HUES6 (cell line): ENCODE measurements at regions not wholly inside any gene's neighbourhood (a gene's known extent, or its start where the extent isn't known, plus 50 kb on each side); places are given as distances from the start of the nearest gene placed in this dataset.

Experiments
- H3K27ac ChIP-seq: 2 replicates; pipeline ENCODE4 v1.7.0; 2013; ENCODE audit warnings: low read depth, mild to moderate bottlenecking, low read length, inconsistent platforms
- H3K27me3 ChIP-seq: 2 replicates; pipeline ENCODE4 v1.6.1; 2013; ENCODE audit warnings: low read length; ENCODE audit not compliant: control insufficient read depth, insufficient read depth
- H3K36me3 ChIP-seq: 2 replicates; pipeline ENCODE4 v1.6.1; 2013; ENCODE audit warnings: low read length; ENCODE audit not compliant: control insufficient read depth, insufficient read depth
- H3K4me1 ChIP-seq: 2 replicates; pipeline ENCODE4 v1.6.1; 2013; ENCODE audit warnings: low read length; ENCODE audit not compliant: control insufficient read depth, insufficient read depth
- H3K4me3 ChIP-seq: 2 replicates; pipeline ENCODE4 v1.5.1; 2013; ENCODE audit warnings: low read depth, low read length
- H3K9ac ChIP-seq: one replicate; pipeline ENCODE4 v1.6.1; 2013; ENCODE audit warnings: mild to moderate bottlenecking, low read length
- H3K9me3 ChIP-seq: 2 replicates; pipeline ENCODE4 v1.6.1; 2013; ENCODE audit warnings: low read depth, low read length; ENCODE audit not compliant: control insufficient read depth, insufficient read depth

- H3K27me3 ChIP-seq, result no peaks in the 10 kb centered on the region
- no peak overlapping the region for H3K9ac ChIP-seq
- H3K9me3 ChIP-seq, result no peaks in the 10 kb centered on the region
- no peaks in the 10 kb centered on the region for H3K36me3 ChIP-seq
- no peak overlapping the region for H3K4me3 ChIP-seq
- H3K27ac ChIP-seq, result no peak overlapping the region
- no peaks in the 10 kb centered on the region for H3K4me1 ChIP-seq
These were observed 317.9 kb upstream of the ATP2B1 start for GRCh38 chr12:90026516-90026915.

GRCh38 chr12:90024262-90024661 lies 315.6 kb upstream of the ATP2B1 start:
- no peak overlapping the region for H3K27ac ChIP-seq
- no peaks in the 10 kb centered on the region for H3K36me3 ChIP-seq
- no peaks in the 10 kb centered on the region for H3K9me3 ChIP-seq
- no peaks in the 10 kb centered on the region for H3K27me3 ChIP-seq
- H3K4me3 ChIP-seq, result no peak overlapping the region
- H3K9ac ChIP-seq, result no peak overlapping the region
- no peaks in the 10 kb centered on the region for H3K4me1 ChIP-seq

GRCh38 chr12:90023207-90023900 lies 314.7 kb upstream of the ATP2B1 start:
- Histone ChIP-seq H3K36me3 (no peaks in the 10 kb centered on the region), H3K27ac (no peak overlapping the region), H3K4me3 (no peak overlapping the region), H3K9me3 (no peaks in the 10 kb centered on the region), H3K4me1 (no peaks in the 10 kb centered on the region), H3K27me3 (no peaks in the 10 kb centered on the region), H3K9ac (no peak overlapping the region)

GRCh38 chr12:90021795-90022440 lies 313.3 kb upstream of the ATP2B1 start:
- H3K27me3 ChIP-seq, result no peaks in the 10 kb centered on the region
- H3K27ac ChIP-seq, result no peak overlapping the region
- no peaks in the 10 kb centered on the region for H3K9me3 ChIP-seq
- H3K9ac ChIP-seq, result no peak overlapping the region
- H3K36me3 ChIP-seq, result no peaks in the 10 kb centered on the region
- no peaks in the 10 kb centered on the region for H3K4me1 ChIP-seq
- no peak overlapping the region for H3K4me3 ChIP-seq

- no peaks in the 10 kb centered on the region for H3K9me3 ChIP-seq
- H3K27me3 ChIP-seq, result no peaks in the 10 kb centered on the region
- no peak overlapping the region for H3K27ac ChIP-seq
- H3K9ac ChIP-seq, result no peak overlapping the region
- H3K4me1 ChIP-seq, result no peaks in the 10 kb centered on the region
- H3K36me3 ChIP-seq, result no peaks in the 10 kb centered on the region
- no peak overlapping the region for H3K4me3 ChIP-seq
These were observed 312.2 kb upstream of the ATP2B1 start for GRCh38 chr12:90020881-90021280.

- Histone ChIP-seq H3K9me3 (no peaks in the 10 kb centered on the region), H3K27me3 (no peaks in the 10 kb centered on the region), H3K36me3 (no peaks in the 10 kb centered on the region), H3K9ac (no peak overlapping the region), H3K4me1 (no peaks in the 10 kb centered on the region), H3K27ac (no peak overlapping the region), H3K4me3 (no peak overlapping the region)
These were observed 311.8 kb upstream of the ATP2B1 start for GRCh38 chr12:90020436-90020835.

- no peak overlapping the region for H3K9ac ChIP-seq
- H3K4me3 ChIP-seq, result no peak overlapping the region
- no peak overlapping the region for H3K27ac ChIP-seq
- H3K36me3 ChIP-seq, result no peaks in the 10 kb centered on the region
- H3K9me3 ChIP-seq, result no peaks in the 10 kb centered on the region
- no peaks in the 10 kb centered on the region for H3K4me1 ChIP-seq
- no peaks in the 10 kb centered on the region for H3K27me3 ChIP-seq
These were observed 311.4 kb upstream of the ATP2B1 start for GRCh38 chr12:90020014-90020413.

GRCh38 chr12:90017316-90017715 lies 308.7 kb upstream of the ATP2B1 start:
- Histone ChIP-seq H3K4me3 (no peak overlapping the region), H3K4me1 (no peaks in the 10 kb centered on the region), H3K9ac (no peak overlapping the region), H3K27me3 (no peaks in the 10 kb centered on the region), H3K27ac (no peak overlapping the region), H3K36me3 (no peaks in the 10 kb centered on the region), H3K9me3 (no peaks in the 10 kb centered on the region)

- H3K4me1 ChIP-seq, result no peaks in the 10 kb centered on the region
- H3K27ac ChIP-seq, result no peak overlapping the region
- no peak overlapping the region for H3K4me3 ChIP-seq
- H3K36me3 ChIP-seq, result no peaks in the 10 kb centered on the region
- no peaks in the 10 kb centered on the region for H3K9me3 ChIP-seq
- no peak overlapping the region for H3K9ac ChIP-seq
- no peaks in the 10 kb centered on the region for H3K27me3 ChIP-seq
These were observed 306.6 kb upstream of the ATP2B1 start for GRCh38 chr12:90015228-90015627.

- Histone ChIP-seq H3K4me3 (no peak overlapping the region), H3K27me3 (no peaks in the 10 kb centered on the region), H3K27ac (no peak overlapping the region), H3K9me3 (no peaks in the 10 kb centered on the region), H3K36me3 (no peaks in the 10 kb centered on the region), H3K4me1 (no peaks in the 10 kb centered on the region), H3K9ac (no peak overlapping the region)
These were observed 304.8 kb upstream of the ATP2B1 start for GRCh38 chr12:90013409-90013808.

GRCh38 chr12:90010089-90010488 lies 301.5 kb upstream of the ATP2B1 start:
- no peaks in the 10 kb centered on the region for H3K9me3 ChIP-seq
- H3K4me1 ChIP-seq, result no peaks in the 10 kb centered on the region
- H3K27me3 ChIP-seq, result no peaks in the 10 kb centered on the region
- H3K4me3 ChIP-seq, result no peak overlapping the region
- H3K9ac ChIP-seq, result no peak overlapping the region
- H3K36me3 ChIP-seq, result no peaks in the 10 kb centered on the region
- no peak overlapping the region for H3K27ac ChIP-seq
